Omental fat pad (tissue), 3 donors: ENCODE measurements at regions not wholly inside any gene's neighbourhood (a gene's known extent, or its start where the extent isn't known, plus 50 kb on each side); places are given as distances from the start of the nearest gene placed in this dataset.
"Not testable (repeated sequence)": the region's sequence is repeated elsewhere in the genome, so short reads cannot be mapped to it uniquely, and the experiment has no call there.

ENCODE experiments used
- ATAC-seq: fragments of 150-250 bp; one replicate; pipeline ENCODE4 v1.9.1; 2016; ENCODE audit warnings: mild to moderate bottlenecking, moderate library complexity; ENCODE audit not compliant: low FRiP score
- DNase-seq: peaks from one replicate; pipeline ENCODE4 v3.0.0-alpha.2; 2019; ENCODE audit warnings: low spot score
- CTCF ChIP-seq, 3 donors: fragments of 450-650 bp; IDR thresholded peaks; one replicate each; pipeline ENCODE4 v1.5.1; 2016 to 2017; ENCODE audit warnings: antibody characterized with exemption in 3 of 3, mild to moderate bottlenecking in 3 of 3, moderate library complexity in 2 of 3

GRCh38 chr18:46215902-46216723 is 111.9 kb downstream of the HAUS1 start:
- no peak for ATAC-seq
- DNase-seq: no peak
- TF ChIP-seq CTCF (IDR thresholded peaks at IDR 0.05): no peak

GRCh38 chr18:46220116-46220515 is 115.9 kb downstream of the HAUS1 start:
- TF ChIP-seq CTCF (IDR thresholded peaks at IDR 0.05): no peak
- ATAC-seq: no peak
- no peak for DNase-seq

GRCh38 chr18:46222093-46222492 is 117.9 kb downstream of the HAUS1 start:
- DNase-seq (no peak), ATAC-seq (no peak)
- no peak for TF ChIP-seq CTCF (IDR thresholded peaks at IDR 0.05)

- TF ChIP-seq CTCF (IDR thresholded peaks at IDR 0.05): no peak
- DNase-seq (no peak), ATAC-seq (no peak)
Observed at GRCh38 chr18:46222710-46223360, 118.7 kb downstream of the HAUS1 start.

GRCh38 chr18:46224181-46224775 is 120.1 kb downstream of the HAUS1 start:
- no peak for TF ChIP-seq CTCF (IDR thresholded peaks at IDR 0.05)
- peak; percentile 11 for ATAC-seq
- DNase-seq: no peak

- DNase-seq (no peak), ATAC-seq (no peak)
- no peak for TF ChIP-seq CTCF (IDR thresholded peaks at IDR 0.05)
Observed at GRCh38 chr18:46226461-46226860, 122.3 kb downstream of the HAUS1 start.

- not testable (repeated sequence) for DNase-seq, ATAC-seq
Observed at GRCh38 chr18:46229641-46230040, 125.5 kb downstream of the HAUS1 start.
